DND-41 (cell line): ENCODE measurements at regions not wholly inside any gene's neighbourhood (a gene's known extent, or its start where the extent isn't known, plus 50 kb on each side); places are given as distances from the start of the nearest gene placed in this dataset.

Experiments used
- EZH2 ChIP-seq: IDR thresholded peaks from 3 replicates; pipeline ENCODE4 v1.6.1; 2012; ENCODE audit warnings: borderline replicate concordance, low read depth, mild to moderate bottlenecking, moderate library complexity, low read length, inconsistent platforms; ENCODE audit not compliant: severe bottlenecking
- TF ChIP-seq, protein P1 (sequence below): IDR thresholded peaks from 2 replicates; pipeline ENCODE4 v1.5.1; 2012; ENCODE audit warnings: borderline replicate concordance, low read length, moderate library complexity, mild to moderate bottlenecking; ENCODE audit not compliant: poor library complexity, severe bottlenecking; ENCODE audit errors: extremely low read depth

DNA sequence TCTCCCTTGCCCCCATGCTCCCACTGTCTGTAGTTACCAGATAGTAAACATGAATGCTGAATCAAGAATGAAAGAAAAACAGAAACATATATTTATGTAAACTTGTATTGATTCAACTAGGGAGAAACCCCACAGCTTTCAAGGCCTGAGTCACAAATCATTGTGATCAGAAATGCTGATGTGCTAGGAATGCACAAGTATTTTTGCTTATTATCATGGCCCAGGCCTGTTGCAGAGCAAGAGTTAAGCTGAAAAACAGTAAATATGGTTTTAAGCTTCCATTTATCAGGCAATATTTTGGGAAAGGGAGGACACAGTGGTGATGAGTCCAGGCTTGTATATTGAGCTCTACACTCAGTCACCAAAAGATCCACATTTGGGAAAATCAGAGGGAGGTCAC is 669.6 kb downstream of the DIAPH3 start:
- no peak for TF ChIP-seq EZH2
- TF ChIP-seq, protein P1, sequence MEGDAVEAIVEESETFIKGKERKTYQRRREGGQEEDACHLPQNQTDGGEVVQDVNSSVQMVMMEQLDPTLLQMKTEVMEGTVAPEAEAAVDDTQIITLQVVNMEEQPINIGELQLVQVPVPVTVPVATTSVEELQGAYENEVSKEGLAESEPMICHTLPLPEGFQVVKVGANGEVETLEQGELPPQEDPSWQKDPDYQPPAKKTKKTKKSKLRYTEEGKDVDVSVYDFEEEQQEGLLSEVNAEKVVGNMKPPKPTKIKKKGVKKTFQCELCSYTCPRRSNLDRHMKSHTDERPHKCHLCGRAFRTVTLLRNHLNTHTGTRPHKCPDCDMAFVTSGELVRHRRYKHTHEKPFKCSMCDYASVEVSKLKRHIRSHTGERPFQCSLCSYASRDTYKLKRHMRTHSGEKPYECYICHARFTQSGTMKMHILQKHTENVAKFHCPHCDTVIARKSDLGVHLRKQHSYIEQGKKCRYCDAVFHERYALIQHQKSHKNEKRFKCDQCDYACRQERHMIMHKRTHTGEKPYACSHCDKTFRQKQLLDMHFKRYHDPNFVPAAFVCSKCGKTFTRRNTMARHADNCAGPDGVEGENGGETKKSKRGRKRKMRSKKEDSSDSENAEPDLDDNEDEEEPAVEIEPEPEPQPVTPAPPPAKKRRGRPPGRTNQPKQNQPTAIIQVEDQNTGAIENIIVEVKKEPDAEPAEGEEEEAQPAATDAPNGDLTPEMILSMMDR: no peak
